NCI-H1930 (cell line): ENCODE measurements at regions not wholly inside any gene's neighbourhood (a gene's known extent, or its start where the extent isn't known, plus 50 kb on each side); places are given as distances from the start of the nearest gene placed in this dataset.

ENCODE experiments used
- DNase-seq, 2 experiments: peaks; one replicate each; lab custom pipeline; 2025; lab: John Stamatoyannopoulos, UW

- DNase-seq, result no peak
Observed at GRCh38 chr7:142331941-142332340, 74.1 kb upstream of the PRSS58 start.

GRCh38 chr7:142329062-142329790 lies 71.4 kb upstream of the PRSS58 start:
- DNase-seq, result no peak

GRCh38 chr7:142328551-142328950 lies 70.7 kb upstream of the PRSS58 start:
- DNase-seq, result no peak

- DNase-seq, result peak in 1 of 2 experiments; percentile 28
Observed at GRCh38 chr7:142327628-142328405, 70.0 kb upstream of the PRSS58 start.

- DNase-seq, result peak; percentile 36 to 70
Observed at GRCh38 chr7:142323706-142324105, 65.8 kb upstream of the PRSS58 start.

GRCh38 chr7:142321391-142321790 lies 63.5 kb upstream of the PRSS58 start:
- no peak for DNase-seq

GRCh38 chr7:142320883-142321282 lies 63.0 kb upstream of the PRSS58 start:
- no peak for DNase-seq

- peak in 1 of 2 experiments; percentile 21 for DNase-seq
Observed at GRCh38 chr7:142319970-142320369, 62.1 kb upstream of the PRSS58 start.

GRCh38 chr7:142314281-142314680 lies 56.4 kb upstream of the PRSS58 start:
- DNase-seq, result no peak

- DNase-seq, result no peak
Observed at GRCh38 chr7:142313528-142313927, 55.7 kb upstream of the PRSS58 start.

GRCh38 chr7:142311876-142312275 lies 54.0 kb upstream of the PRSS58 start:
- no peak for DNase-seq

- no peak for DNase-seq
Observed at GRCh38 chr7:142308918-142309317, 51.1 kb upstream of the PRSS58 start.

GRCh38 chr7:142308326-142308725 lies 50.5 kb upstream of the PRSS58 start:
- DNase-seq, result no peak
